Vagina (tissue), 2 donors: ENCODE measurements at regions not wholly inside any gene's neighbourhood (a gene's known extent, or its start where the extent isn't known, plus 50 kb on each side); places are given as distances from the start of the nearest gene placed in this dataset.

Experiments used
- POLR2A ChIP-seq, 2 donors: fragments of 450-650 bp; IDR thresholded peaks; one replicate each; pipeline ENCODE4 v1.6.1; 2017; ENCODE audit warnings: antibody characterized with exemption in 2 of 2, mild to moderate bottlenecking in 2 of 2, moderate library complexity in 2 of 2
- POLR2AphosphoS5 ChIP-seq, 2 donors: sonication (generic); formaldehyde crosslinking; IDR thresholded peaks; one replicate each; pipeline ENCODE4 v1.9.0; 2017; ENCODE audit warnings: antibody characterized with exemption in 2 of 2, mild to moderate bottlenecking in 2 of 2, low read depth in 1 of 2; ENCODE audit not compliant: insufficient read depth in 1 of 2
- TF ChIP-seq, protein P1 (sequence below), 3 experiments: fragments of 450-650 bp in 2 of 3; fragments of 200-600 bp in 1 of 3; sonication (generic) in 1 of 3; IDR thresholded peaks; one replicate each; pipeline ENCODE4 v1.5.1; 2017 to 2019; ENCODE audit warnings: antibody characterized with exemption in 3 of 3, mild to moderate bottlenecking in 2 of 3, moderate library complexity in 2 of 3

GRCh38 chr2:129056309-129056958, 737.8 kb upstream of the HS6ST1 start:
- TF ChIP-seq POLR2AphosphoS5 (IDR thresholded peaks at IDR 0.05; ENCODE audit: insufficient read depth in 1 of 2, low read depth in 1 of 2) (peak in 1 of 2 donors; percentile 11), POLR2A (IDR thresholded peaks at IDR 0.05) (no peak)
- TF ChIP-seq, protein P1, sequence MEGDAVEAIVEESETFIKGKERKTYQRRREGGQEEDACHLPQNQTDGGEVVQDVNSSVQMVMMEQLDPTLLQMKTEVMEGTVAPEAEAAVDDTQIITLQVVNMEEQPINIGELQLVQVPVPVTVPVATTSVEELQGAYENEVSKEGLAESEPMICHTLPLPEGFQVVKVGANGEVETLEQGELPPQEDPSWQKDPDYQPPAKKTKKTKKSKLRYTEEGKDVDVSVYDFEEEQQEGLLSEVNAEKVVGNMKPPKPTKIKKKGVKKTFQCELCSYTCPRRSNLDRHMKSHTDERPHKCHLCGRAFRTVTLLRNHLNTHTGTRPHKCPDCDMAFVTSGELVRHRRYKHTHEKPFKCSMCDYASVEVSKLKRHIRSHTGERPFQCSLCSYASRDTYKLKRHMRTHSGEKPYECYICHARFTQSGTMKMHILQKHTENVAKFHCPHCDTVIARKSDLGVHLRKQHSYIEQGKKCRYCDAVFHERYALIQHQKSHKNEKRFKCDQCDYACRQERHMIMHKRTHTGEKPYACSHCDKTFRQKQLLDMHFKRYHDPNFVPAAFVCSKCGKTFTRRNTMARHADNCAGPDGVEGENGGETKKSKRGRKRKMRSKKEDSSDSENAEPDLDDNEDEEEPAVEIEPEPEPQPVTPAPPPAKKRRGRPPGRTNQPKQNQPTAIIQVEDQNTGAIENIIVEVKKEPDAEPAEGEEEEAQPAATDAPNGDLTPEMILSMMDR (IDR thresholded peaks at IDR 0.05) = no peak
